Keratinocyte (primary cell): ENCODE measurements at regions not wholly inside any gene's neighbourhood (a gene's known extent, or its start where the extent isn't known, plus 50 kb on each side); places are given as distances from the start of the nearest gene placed in this dataset.

Experiments used
- EZH2 ChIP-seq: IDR thresholded peaks from one replicate; pipeline ENCODE4 v1.6.1; 2012; ENCODE audit warnings: inconsistent platforms, mild to moderate bottlenecking, low read length, moderate library complexity
- TF ChIP-seq, protein P1 (sequence below), 3 experiments: IDR thresholded peaks in 1 of 3; conservative IDR thresholded peaks in 1 of 3; optimal IDR thresholded peaks in 1 of 3; 2 replicates in 2 of 3; 3 replicates in 1 of 3; pipeline versions ENCODE3 to v1.5.1; 2011; ENCODE audit warnings: low read length in 3 of 3, mild to moderate bottlenecking in 3 of 3, moderate library complexity in 2 of 3, control low read depth in 1 of 3, inconsistent platforms in 1 of 3; ENCODE audit not compliant: insufficient read depth in 2 of 3; ENCODE audit errors: extremely low read depth in 1 of 3

DNA sequence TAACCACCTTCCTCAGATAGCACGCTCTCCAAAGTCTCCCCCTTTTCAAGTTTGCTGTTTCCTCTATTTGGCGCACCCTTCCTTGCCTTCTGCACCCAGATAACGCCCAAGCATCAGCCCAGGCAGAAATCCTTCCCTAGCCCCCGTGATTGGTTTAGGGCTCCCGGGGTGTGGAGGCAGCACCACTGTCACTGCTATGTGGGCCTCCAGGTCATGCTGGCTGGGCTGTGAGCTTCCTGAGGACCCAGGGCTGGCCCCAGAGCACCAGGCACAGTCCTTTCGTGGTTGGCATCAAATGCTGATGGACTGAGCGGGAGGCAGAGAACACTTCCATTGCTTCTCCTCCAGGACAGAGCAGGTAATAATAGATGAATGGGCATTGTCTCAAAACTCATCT is 311.4 kb downstream of the BCL11B start:
- TF ChIP-seq EZH2 = no peak
- TF ChIP-seq, protein P1, sequence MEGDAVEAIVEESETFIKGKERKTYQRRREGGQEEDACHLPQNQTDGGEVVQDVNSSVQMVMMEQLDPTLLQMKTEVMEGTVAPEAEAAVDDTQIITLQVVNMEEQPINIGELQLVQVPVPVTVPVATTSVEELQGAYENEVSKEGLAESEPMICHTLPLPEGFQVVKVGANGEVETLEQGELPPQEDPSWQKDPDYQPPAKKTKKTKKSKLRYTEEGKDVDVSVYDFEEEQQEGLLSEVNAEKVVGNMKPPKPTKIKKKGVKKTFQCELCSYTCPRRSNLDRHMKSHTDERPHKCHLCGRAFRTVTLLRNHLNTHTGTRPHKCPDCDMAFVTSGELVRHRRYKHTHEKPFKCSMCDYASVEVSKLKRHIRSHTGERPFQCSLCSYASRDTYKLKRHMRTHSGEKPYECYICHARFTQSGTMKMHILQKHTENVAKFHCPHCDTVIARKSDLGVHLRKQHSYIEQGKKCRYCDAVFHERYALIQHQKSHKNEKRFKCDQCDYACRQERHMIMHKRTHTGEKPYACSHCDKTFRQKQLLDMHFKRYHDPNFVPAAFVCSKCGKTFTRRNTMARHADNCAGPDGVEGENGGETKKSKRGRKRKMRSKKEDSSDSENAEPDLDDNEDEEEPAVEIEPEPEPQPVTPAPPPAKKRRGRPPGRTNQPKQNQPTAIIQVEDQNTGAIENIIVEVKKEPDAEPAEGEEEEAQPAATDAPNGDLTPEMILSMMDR (optimal IDR thresholded peaks at IDR 0.05 in 1 of 3, IDR thresholded peaks at IDR 0.05 in 1 of 3, conservative IDR thresholded peaks at IDR 0.05 in 1 of 3; ENCODE audit: extremely low read depth in 1 of 3, insufficient read depth in 2 of 3, low read length in 3 of 3) = no peak
